ENCODE measurements at regions not wholly inside any gene's neighbourhood (a gene's known extent, or its start where the extent isn't known, plus 50 kb on each side); places are given as distances from the start of the nearest gene placed in this dataset.

- no peaks in the 10 kb centered on the region for H3K9me3 ChIP-seq
- TF ChIP-seq POLR2A (IDR thresholded peaks at IDR 0.05) (no peak), CTCF (IDR thresholded peaks at IDR 0.05) (no peak)
- no peak for DNase-seq
- H3K27ac ChIP-seq: no peak overlapping the region
- H3K4me1 ChIP-seq: no peaks in the 10 kb centered on the region
- H3K36me3 ChIP-seq: no peaks in the 10 kb centered on the region
- no peaks in the 10 kb centered on the region for H3K27me3 ChIP-seq
- intact Hi-C loops (cut with DNase I; ENCODE audit: low total_unique reads): no loop called here
- no peak overlapping the region for H3K4me3 ChIP-seq
Observed at GRCh38 chr11:39113606-39114005, 2345.8 kb downstream of the LRRC4C start.

- Histone ChIP-seq H3K36me3 (no peaks in the 10 kb centered on the region), H3K9me3 (no peaks in the 10 kb centered on the region), H3K4me1 (no peaks in the 10 kb centered on the region), H3K4me3 (no peak overlapping the region), H3K27ac (no peak overlapping the region), H3K27me3 (no peaks in the 10 kb centered on the region)
- intact Hi-C loops (cut with DNase I; ENCODE audit: low total_unique reads): no loop called here
- no peak for TF ChIP-seq CTCF (IDR thresholded peaks at IDR 0.05)
- no peak for TF ChIP-seq POLR2A (IDR thresholded peaks at IDR 0.05)
- no peak for DNase-seq
Observed at GRCh38 chr11:39102236-39102635, 2357.2 kb downstream of the LRRC4C start.

- intact Hi-C loops (cut with DNase I; ENCODE audit: low total_unique reads): no loop called here
Observed at GRCh38 chr11:39078465-39078864, 2381.0 kb downstream of the LRRC4C start.

GRCh38 chr11:39037611-39038010 is 2421.8 kb downstream of the LRRC4C start:
- Histone ChIP-seq H3K4me1 (no peaks in the 10 kb centered on the region), H3K9me3 (no peaks in the 10 kb centered on the region), H3K27me3 (no peaks in the 10 kb centered on the region), H3K36me3 (no peaks in the 10 kb centered on the region), H3K4me3 (no peak overlapping the region), H3K27ac (no peak overlapping the region)
- TF ChIP-seq POLR2A (IDR thresholded peaks at IDR 0.05) (no peak), CTCF (IDR thresholded peaks at IDR 0.05) (no peak)
- intact Hi-C loops (cut with DNase I; ENCODE audit: low total_unique reads): no loop called here
- no peak for DNase-seq

More at GRCh38 chr11:39078465-39078864, 2381.0 kb downstream of the LRRC4C start:
- TF ChIP-seq POLR2A (IDR thresholded peaks at IDR 0.05): no peak
- H3K27me3 ChIP-seq: no peaks in the 10 kb centered on the region
- no peak for DNase-seq
- no peak overlapping the region for H3K4me3 ChIP-seq
- H3K27ac ChIP-seq: no peak overlapping the region
- H3K4me1 ChIP-seq: no peaks in the 10 kb centered on the region
- no peaks in the 10 kb centered on the region for H3K36me3 ChIP-seq
- no peaks in the 10 kb centered on the region for H3K9me3 ChIP-seq

DNA sequence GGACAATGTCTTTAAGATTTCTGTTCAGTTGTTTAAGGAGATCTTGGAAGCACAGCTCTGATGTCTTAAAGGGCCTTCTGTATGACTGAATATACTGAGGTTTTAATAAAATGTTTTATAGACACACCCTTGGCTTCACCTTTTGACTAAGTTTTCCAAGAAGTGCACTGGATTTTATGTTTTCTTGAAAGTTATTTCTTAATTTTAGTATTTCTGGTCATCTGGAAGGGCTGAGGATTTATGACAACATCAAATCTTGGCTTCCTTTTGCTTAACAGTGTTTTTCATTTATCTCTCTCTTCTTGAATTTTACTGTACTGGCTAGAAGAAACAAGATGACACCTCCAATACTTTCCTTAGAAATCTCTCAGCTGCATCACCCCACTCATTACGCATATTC is 2423.4 kb downstream of the LRRC4C start:
- no peaks in the 10 kb centered on the region for H3K36me3 ChIP-seq
- intact Hi-C loops (cut with DNase I; ENCODE audit: low total_unique reads): no loop called here
- no peaks in the 10 kb centered on the region for H3K9me3 ChIP-seq
- TF ChIP-seq POLR2A (IDR thresholded peaks at IDR 0.05) (no peak), CTCF (IDR thresholded peaks at IDR 0.05) (no peak)
- no peak overlapping the region for H3K27ac ChIP-seq
- H3K4me3 ChIP-seq: no peak overlapping the region
- H3K4me1 ChIP-seq: no peaks in the 10 kb centered on the region
- no peak for DNase-seq
- no peaks in the 10 kb centered on the region for H3K27me3 ChIP-seq

DNA sequence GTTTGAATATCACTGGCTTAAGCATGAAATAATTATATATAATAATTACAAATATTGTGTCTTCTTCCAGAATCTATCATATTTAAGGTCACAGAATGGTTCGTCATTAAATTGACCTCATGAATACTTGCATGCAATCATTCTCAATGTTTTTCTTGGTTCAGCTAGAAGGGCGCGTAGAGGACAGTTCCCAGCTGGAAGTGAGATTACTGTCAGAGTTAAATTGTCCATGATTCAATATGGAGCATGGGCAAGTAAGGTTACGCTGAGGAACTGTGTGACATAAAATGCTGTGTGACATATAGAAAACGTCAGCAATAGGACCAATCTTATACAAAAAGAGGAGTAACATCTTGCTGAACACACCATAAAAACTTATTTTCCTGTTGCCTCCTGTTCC is 2423.5 kb upstream of the RAG2 start:
- no peaks in the 10 kb centered on the region for H3K9me3 ChIP-seq
- H3K4me3 ChIP-seq: no peak overlapping the region
- H3K4me1 ChIP-seq: no peaks in the 10 kb centered on the region
- no peak for DNase-seq
- intact Hi-C loops (cut with DNase I; ENCODE audit: low total_unique reads): no loop called here
- no peaks in the 10 kb centered on the region for H3K36me3 ChIP-seq
- no peak for TF ChIP-seq POLR2A (IDR thresholded peaks at IDR 0.05)
- no peak for TF ChIP-seq CTCF (IDR thresholded peaks at IDR 0.05)
- H3K27ac ChIP-seq: no peak overlapping the region
- no peaks in the 10 kb centered on the region for H3K27me3 ChIP-seq

All from uterus (tissue), 3 donors.